ENCODE measurements at regions not wholly inside any gene's neighbourhood (a gene's known extent, or its start where the extent isn't known, plus 50 kb on each side); places are given as distances from the start of the nearest gene placed in this dataset.

DNA sequence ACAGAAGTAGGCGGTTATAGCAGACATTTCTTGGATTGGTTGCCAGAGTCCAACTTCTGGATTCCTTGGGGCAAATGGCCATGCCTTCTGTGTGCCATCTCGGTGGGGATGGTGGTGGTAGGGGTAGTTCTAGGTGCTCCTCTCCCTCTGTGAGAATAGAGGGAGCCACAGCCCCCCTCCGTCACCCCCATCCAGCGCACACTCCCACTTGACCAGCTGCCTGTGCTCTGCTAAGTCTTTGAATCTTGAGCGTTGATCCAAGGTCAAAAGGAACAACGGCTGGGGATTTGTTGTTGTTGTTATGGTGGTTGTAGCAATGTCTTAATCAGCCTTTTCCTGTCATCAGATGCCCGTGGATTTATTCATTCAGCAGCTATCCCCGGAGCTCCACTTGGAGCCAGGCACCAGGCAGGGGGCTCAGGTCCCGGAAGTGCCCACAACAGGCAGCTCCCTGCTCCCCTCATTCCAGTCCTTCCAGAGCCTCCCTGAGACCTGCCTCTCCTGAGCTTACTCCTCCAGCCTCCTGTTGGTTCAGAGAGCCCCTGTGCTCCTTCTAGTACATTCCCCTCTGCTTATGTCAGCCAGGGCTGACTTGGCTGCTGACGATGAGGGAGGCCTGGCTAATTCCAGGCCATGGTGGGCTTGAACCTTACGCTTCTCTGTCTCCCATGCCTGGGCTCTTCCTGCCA lies 146.6 kb upstream of the WNT4 start:
- no peak for DNase-seq

DNA sequence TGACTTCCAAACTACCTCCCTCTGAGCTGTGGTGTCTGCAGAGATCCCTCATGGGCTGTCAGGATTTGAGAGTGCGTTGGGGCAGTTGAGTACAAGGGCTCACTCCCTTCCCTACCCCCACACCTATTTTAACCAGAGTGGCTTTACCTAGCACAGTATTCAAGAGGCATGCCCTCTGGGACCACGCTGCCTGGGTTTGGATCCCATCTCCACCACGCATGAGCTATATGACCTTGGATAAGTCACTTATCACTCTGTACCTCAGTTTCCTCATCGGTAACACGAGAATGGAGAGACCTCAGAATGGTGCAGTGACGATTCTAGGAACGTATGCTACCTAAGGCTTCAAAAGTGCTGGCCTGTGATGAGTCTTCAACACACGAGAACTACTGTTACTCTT lies 147.3 kb upstream of the WNT4 start:
- DNase-seq = no peak

DNA sequence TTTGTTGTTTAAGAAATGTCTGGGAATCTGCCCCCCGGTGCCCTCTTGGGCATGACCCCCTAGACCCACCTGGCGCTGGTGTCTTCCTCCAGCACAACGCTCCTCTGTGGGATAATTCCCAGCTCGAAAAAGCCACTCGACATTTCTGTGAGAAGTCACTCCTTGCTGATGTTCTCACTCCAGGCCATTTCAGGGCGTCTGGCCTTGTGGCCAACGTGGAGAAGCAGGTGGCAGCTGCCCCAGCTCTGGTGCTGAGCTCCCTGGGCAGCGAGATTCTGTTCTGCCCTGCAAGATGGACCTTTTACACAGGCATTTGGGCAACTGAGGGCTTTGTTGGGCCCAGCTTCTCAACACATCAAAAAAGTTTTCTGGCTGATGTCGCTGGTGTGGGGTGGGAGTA lies 147.7 kb upstream of the WNT4 start:
- DNase-seq = no peak

DNA sequence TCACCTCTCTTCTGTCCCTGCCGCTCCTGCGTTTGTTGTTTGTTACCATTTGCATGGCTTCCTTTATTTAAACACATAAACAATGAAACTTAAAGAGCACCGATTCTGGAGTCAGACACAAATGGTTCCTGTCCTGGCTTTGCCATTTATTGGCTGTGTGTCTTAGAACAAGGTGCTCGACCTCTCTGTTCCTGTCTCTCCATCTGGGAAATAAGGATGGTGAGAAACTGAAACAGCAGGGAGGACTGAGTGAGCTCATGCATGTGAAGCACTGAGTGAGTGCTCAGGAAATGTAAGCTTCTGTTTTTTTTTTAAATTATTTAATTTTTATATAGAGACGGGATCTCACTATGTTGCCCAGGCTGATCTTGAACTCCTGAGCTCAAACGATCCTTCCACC lies 148.2 kb upstream of the WNT4 start:
- no peak for DNase-seq

DNA sequence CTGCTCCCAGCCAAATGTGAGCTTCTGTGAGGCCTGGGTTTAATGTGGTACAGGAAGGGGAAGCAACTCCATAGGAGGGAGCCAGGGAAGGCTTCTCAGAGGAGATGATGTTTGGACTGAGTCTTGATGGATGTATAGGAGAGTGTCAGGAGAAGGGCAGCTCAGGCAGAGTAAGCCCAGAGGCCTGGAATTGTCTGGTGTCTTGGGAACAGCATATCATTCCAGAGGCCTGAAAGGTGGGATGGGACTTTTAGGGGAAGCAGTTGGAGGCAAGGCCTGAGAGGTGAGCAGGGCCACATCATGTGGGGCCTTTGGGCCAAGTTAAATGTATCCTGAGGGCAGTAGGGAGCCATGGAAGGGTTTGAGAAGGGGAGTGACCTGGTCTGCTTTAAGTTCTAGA lies 148.6 kb upstream of the WNT4 start:
- no peak for DNase-seq

DNA sequence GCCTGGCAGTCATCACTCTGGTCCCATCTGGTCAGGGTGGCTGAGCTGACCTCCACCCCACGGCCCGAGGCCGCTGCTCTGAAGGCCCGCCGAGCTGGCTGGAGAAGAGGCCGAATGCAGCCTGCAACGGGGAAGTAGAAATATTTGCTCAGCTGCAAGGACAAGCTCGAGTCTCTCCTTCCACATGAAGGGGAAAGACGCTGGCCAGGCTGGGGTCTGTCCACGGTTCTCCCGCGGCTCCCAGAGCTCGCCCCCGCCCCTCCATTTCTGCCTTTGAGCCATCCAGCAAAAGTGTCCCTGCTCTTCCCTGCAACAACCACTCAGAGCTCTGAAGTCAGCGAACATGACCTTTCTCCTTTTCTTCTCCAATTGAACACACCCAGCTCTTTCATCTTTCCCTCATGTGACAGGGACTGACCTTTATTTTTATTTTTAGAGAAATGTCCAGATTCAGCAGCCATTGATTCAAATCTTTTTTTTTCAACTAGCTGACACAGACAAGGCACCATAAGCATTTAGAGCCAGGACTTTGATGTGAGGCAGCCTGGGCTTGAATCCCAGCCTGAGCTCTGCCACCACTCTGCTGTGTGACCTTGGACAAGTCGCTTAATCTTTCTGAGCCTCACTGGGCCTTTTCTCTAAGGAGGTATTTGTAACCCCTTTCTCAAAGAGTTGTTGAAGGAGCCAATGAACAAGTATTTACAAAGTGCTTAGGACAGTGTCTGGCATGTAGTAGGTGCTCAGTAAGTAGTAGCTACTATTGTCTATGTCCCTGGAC lies 149.3 kb upstream of the WNT4 start:
- DNase-seq = no peak

DNA sequence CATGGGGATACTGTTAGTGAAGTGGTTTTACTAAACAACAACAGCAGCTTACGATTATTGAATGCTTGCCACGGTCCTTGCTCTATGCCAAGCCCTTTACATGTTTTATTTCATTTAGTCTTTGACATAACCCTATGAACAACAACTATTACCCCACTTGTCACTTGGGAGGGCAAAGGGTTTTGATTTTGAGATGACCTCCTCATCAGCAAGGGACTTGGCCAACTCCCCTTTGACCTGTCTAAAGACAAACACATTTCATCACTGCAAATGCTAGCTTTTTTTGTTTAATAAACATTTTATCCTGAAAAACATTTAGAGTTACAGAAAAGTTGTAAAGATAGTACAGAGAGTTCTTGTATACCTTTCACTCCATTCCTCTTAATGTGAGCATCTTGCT lies 152.5 kb upstream of the WNT4 start:
- no peak for DNase-seq

DNA sequence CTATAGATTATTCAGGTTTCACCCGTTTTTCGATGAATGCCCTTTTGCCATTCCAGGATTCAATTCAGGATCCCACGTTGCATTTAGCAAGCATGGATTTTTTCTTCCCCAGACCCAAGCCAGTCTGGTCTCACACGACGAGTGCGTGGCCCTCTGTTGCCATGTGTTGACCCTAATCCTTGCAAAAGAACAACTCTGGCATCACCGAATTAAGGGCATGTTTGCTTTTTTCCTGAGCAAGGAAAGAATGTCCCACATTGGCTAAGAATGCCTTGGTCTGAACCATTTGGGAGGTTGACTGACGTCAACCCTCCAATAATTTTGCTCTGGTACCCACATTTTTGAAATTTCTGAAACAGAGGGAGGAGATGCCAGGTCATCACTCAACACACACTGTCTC lies 153.0 kb upstream of the WNT4 start:
- no peak for DNase-seq

DNA sequence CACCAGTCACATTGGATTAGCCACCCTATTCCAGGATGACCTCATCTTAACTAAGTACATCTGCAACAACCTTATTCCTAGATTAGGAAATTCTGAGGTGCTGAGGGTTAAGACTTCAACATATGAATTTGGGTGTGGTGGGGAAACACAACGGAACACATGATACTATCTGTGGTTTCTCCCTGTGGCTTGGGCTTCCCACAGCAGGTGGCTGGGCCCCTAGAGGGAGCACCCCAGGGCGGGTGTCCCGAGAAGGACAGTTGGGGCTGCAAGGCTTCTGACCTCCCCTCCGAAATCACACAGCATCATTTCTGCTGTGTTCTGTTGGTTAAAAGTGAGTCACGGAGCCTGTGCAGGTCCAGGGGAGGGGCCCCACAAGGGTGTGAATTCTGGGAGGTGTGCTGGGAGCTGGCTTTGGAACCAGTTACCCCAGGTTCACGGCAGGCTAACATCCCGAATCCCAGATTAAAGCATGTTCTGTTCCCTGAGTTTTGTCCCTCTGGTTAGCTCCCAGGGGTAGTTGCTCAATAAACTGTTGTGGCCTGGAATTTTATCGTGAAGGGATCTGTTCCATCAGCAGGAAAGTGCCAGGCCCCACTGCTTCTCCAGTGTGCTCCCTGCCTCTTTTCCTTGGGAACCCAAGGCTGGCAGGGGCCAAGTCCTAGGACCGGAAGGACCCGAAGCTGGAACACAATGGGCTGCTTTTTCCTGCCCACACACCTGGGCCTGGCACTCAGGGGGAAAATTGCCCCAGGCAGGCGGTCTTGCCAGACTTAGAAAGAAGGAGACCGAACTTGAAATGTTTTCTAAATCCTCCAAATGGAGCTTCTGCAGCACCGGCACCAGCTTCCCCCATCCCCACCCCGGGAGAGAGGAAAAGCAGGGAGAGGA lies 154.0 kb upstream of the WNT4 start:
- no peak for DNase-seq

DNA sequence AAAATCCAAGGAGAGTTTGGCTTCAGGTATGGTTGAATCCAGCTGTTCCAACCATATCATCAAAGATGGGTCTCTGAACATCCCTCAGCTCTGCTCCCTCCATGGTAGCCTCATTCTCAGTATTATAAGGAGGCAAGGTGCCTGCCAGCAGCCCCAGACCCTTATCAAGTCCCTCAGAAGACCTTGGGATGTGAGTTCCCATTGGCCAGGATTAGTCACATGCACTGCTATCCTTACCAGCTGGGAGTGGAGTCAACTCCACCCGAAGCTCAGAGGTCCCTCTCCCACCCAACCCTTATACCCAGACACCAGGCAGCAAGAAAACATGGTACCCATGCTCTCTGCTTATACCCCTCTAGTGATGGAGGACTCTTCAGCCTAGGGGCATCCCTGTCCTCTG lies 153.7 kb upstream of the ZBTB40 start:
- no peak for DNase-seq

DNA sequence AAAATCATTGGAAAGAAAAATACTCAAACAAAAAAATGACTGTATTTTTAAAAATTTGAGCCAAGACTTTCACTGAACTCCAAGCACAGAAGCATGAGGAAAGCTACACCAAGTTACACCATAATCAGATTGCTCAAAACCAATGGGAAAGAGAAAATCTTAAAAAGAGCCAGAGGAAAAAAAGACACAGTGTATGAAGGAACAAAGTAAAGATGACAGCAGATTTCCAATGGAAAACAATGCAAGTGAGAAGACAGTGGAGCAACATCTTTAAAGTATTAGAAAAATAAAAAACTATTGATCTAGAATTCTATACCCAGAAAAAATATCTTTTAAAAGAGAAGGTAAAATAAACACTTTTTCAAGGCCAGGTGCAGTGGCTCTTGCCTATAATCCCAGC lies 147.8 kb upstream of the ZBTB40 start:
- DNase-seq = no peak

DNA sequence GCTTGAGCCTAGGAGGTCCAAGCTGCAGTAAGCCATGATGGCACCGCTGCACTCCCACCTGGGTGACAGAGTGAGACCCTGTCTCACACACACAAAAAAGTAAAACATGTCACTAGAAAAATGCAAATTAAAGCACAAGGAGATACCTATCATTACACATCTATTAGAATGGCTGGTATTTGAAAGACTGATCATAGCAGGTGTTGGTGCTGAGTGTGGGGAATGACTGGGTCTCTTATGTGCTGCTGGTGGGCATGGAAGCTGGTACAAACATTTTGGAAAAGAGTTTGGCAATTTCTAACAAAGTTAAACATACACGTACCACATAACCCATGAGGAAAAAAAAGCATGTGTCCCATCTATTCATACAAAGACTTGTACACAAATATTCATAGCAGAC lies 142.1 kb upstream of the ZBTB40 start:
- DNase-seq = no peak

DNA sequence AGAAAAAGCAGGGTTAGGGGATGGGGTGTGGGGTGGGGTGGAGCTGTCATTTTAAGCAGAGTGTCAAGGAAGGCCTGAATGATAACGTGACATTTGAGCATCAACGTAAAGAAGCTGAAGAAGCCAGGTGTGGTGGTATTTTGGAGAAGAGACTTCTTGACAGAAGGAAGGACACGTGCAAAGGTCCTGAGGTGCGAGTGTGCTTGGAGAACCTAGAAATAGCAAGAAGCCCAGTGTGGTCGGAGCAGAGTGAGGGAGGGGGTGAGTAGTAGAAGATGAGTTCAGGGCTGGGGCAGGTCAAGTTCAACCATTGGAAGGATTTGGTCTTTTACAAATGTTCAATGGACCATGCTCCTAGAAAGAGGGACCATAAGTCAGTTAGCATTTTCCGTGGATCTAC lies 140.2 kb upstream of the ZBTB40 start:
- DNase-seq = no peak

DNA sequence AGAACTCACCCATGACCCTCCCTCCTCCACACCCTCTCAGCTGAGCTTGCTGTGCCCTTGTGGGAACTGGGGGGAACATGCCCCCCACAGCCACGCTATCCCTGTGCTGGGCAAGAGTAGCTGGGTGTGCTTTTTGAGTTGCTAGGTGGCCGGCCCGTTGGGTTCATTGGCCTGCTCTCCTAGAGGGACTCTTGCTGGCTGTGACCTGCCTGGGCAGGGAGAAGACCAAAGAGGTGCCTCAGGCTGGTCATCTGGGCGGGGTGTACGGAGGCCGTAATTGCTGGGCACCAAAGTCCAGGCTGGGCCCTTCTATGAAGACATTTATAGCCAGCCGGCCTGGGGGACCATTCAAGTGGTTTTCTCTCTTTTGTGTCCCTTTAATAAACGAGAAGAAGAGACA lies 138.3 kb upstream of the ZBTB40 start:
- DNase-seq = no peak

DNA sequence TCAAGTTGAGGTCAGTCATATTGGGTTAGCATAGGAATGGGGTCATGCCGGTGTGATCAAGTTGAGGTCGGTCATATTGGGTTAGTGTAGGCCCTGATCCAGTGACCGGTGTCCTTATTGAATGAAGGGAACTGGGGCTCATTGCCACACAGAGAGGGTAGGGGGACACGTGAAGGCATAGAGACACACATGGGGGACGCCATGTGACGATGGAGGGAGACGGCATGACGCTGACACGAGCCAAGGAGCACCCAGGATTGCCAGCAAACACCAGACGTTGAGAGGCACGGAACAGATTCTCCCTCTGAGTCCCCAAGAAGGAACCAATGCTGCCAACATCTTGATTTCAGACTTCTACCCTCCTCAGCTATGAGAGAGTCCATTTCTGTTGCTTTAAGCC lies 136.9 kb upstream of the ZBTB40 start:
- DNase-seq = no peak

DNA sequence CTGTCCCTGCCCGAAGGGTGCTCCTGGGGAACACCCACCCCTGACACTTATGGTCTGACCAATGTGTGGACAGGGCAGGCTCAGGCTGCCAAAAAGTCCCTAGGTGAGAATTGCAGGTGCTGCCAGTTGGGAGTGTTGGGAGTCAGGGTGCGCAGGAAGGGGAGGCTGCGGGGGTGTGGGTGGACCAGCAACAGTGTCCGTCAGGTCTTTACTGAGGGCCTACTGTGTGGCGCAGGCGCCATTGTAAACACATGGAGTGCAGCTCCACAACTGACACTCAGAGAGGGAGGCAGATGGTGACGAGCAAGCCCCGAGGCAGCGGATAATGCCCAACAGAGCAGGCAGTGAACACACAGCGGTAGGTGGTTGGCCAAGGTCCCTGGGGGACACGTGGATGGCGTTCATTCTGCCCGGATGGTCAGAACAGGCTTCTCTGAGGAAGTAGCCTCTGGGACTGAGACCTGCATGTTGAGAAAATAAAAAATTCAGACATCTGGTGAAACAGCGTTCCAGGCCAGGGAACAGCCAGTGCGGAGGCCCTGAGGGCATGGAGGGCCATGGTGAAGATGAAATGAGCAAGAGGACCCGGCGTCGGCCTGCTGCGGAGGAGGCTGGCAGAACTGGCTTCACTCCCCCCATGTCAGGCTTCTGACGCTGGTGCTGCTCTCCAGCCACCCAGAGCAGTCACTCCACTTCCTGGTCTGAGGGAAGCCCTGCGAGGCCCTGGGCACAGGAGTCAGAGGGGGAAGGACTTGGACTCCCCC lies 136.2 kb upstream of the ZBTB40 start:
- no peak for DNase-seq

DNA sequence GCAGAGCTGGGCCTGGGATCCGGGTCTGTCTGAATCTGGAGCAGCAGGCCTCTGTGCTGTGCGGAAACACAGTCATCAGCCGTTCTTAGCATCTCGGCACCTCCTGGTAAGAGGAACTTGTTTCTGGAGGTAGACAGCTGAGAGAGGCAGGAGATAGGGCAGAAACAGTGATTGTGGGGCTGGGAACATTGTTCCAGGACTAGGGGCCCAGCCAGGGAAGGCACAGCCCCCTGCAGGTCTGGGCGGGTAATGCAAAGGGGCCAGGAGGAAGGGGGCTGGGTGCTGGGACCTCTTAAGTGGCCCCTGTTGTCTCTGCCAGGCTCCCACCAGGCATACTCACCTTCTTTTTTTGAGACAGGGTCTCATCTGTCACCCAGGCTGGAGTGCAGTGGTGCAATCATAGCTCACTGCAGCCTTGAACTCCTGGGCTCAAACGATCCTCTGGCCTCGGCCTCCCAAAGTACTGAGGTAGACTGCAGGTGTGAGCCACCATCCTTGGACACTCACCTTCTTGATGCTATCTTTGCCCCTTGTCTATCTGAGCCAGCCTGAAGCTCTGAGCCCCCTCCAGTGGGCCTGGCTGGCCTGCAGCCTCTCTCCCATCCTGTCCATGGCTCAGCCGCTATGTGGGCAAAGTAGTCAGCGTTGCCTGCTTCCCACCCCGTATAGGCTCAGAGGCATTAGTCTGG lies 134.3 kb upstream of the ZBTB40 start:
- no peak for DNase-seq

DNA sequence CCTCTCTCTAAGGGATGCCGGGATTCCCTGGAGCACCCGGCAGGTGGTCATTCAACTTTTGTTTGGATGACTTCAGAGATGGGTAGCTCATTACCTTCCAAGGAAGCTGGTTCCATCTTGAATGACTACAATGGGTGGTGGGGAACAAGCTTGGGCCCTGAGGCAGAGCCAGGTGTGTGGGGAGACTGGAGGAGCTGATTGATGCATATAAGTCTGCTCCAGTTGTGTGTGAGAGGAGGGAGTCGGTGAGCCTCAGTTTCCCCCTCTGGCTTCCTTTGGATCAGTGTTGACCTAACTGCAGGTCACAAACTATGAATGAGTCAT lies 133.8 kb upstream of the ZBTB40 start:
- DNase-seq = no peak

DNA sequence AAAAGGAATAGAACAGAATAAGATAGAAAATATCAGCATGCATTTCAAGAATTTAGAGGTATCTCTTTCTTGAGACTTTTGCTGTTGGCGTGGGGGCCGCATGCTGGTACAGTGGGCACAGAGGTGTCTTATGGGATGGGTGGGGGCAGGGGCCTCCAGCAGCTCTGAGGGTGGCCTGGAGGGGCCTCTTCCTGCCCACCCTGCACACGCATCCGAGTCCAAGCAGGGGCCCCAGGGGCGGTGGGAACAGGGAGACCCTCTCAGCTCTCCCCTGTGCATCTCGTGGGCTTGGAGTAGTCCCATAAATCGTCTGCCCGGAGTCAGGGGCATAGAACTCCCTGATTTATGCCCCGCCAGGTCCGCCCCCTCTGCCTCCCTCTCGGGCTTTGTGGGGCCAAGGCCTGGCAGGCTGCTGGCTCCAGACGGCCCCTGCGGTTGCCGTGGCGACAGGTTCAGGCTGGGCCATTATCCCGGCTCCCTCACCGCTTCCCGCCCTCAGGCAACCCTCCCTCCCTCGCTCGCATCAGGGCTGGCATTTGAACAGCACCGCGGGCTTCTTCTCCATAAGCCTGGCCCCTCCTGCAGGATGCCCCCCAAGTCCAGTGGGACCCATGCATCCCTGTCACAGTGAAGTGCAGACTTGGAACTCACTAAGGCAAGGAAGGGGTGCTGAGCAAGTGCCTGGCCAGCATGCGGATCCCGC lies 133.2 kb upstream of the ZBTB40 start:
- DNase-seq = no peak

DNA sequence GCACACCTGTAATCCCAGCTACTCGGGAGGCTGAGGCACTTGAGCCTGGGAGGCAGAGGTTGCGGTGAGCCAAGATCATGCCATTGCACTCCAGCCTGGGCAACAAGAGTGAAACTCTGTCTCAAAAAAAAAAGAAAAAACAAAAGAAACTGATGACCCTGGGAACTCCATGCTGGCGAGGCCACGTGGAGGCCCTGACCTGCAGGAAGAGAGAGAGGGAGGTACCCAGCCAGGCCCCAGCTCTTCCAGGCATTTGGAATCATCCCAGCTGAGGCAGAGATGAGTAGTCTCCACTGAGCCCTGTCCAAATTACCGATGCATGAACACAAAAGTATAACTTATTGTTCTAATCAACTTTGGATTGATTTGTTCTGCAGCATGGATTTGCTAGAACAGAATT lies 132.0 kb upstream of the ZBTB40 start:
- DNase-seq = no peak

DNA sequence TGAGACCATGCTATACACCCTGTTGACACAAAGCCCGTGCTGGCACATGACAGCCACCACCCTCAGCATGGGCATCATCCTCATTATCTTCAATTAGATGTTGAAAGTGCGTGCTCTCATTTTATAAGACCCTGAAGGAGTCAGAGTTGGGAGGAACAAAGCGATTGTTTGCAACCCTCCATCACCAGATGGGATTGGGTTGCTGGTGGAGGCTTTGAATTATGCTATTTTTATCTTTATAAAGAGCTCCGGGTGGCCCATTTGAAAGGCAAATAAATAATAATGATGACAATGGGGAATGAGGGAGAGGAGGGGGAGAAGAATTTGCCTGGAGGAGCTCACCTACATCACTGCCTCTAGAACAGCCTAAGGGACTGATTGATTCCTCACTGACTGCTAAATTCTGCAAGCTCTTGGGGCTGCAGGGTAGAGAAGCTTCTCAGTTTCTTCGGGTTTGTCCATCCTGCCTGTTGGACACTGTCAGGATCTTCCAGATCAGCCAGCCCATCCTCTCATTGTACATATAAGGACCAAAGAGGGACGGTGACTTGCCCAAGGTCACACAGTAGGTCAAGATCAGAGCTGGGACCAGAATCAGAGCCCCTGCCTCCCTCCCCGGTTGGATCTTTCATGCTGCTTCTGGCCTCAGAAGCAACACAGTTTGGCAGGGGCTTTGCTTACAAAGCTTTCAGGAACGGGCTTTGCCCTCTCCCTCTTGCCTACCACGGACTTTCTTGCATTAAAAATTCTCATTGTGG lies 130.9 kb upstream of the ZBTB40 start:
- no peak for DNase-seq

All from T1000 (cell line).